Fibroblast of the aortic adventitia (primary cell): ENCODE measurements at regions not wholly inside any gene's neighbourhood (a gene's known extent, or its start where the extent isn't known, plus 50 kb on each side); places are given as distances from the start of the nearest gene placed in this dataset.
"Not testable (repeated sequence)": the region's sequence is repeated elsewhere in the genome, so short reads cannot be mapped to it uniquely, and the experiment has no call there.

Experiments
- DNase-seq: peaks from one replicate; pipeline ENCODE4 v3.0.0-alpha.2; 2010; ENCODE audit warnings: low read depth
- H3K4me3 ChIP-seq: 2 replicates; pipeline ENCODE4 v1.5.1; 2011; ENCODE audit warnings: low read depth, mild to moderate bottlenecking, control low read depth, low read length, moderate library complexity
- TF ChIP-seq, protein P1 (sequence below): IDR thresholded peaks from 2 replicates; pipeline ENCODE4 v1.5.1; 2011; ENCODE audit warnings: mild to moderate bottlenecking, low read length, control low read depth, inconsistent platforms; ENCODE audit not compliant: insufficient read depth

DNA sequence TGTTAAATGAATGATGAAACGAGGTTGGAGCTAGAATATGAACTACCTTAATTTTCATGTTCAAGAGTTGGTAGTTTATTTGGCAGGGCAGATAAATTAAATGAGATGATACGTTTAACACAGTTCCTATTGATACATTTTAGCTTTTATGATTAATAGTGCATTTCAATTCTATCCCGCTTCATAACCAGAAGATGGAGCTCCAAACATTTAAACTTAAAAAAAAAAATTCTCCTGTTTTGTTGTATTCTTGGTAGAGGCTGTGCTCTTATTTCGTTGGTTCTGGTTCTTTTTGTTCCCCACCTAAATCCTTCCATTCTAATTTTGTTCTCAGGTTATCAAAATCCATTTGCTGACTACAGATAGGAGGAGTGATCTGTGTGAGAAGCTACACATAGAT is 71.8 kb upstream of the PTPN13 start:
- H3K4me3 ChIP-seq, result no peak overlapping the region
- TF ChIP-seq, protein P1, sequence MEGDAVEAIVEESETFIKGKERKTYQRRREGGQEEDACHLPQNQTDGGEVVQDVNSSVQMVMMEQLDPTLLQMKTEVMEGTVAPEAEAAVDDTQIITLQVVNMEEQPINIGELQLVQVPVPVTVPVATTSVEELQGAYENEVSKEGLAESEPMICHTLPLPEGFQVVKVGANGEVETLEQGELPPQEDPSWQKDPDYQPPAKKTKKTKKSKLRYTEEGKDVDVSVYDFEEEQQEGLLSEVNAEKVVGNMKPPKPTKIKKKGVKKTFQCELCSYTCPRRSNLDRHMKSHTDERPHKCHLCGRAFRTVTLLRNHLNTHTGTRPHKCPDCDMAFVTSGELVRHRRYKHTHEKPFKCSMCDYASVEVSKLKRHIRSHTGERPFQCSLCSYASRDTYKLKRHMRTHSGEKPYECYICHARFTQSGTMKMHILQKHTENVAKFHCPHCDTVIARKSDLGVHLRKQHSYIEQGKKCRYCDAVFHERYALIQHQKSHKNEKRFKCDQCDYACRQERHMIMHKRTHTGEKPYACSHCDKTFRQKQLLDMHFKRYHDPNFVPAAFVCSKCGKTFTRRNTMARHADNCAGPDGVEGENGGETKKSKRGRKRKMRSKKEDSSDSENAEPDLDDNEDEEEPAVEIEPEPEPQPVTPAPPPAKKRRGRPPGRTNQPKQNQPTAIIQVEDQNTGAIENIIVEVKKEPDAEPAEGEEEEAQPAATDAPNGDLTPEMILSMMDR, result peak; percentile 42
- DNase-seq, result peak; percentile 39

GRCh38 chr4:86523333-86523732 is 70.8 kb upstream of the PTPN13 start:
- no peak for DNase-seq
- TF ChIP-seq, protein P1, result no peak
- no peak overlapping the region for H3K4me3 ChIP-seq

- DNase-seq, H3K4me3 ChIP-seq: not testable (repeated sequence)
Measured at GRCh38 chr4:86527713-86528112, 66.4 kb upstream of the PTPN13 start.

DNA sequence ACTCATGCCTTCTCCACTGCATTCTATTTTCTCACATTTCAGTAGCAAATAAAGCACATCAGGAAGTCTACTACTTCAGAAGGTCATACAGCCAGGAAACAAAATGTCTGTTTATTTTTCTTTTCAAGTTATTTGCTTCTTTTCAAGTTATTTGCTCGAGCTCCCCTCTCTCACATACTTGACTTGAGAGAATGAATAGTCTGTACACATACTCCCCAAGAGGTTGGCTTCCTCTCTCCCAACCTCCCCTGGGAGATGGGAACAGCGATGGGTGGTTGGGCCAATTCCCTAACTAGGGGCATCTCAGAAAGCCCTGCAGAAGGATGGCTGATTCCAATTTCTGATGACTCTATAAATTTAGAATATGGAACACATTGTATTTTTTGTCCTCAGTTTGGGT is 64.7 kb upstream of the PTPN13 start:
- TF ChIP-seq, protein P1, result no peak
- DNase-seq, result no peak
- H3K4me3 ChIP-seq, result no peak overlapping the region

GRCh38 chr4:86530183-86530582 is 63.9 kb upstream of the PTPN13 start:
- no peak overlapping the region for H3K4me3 ChIP-seq
- TF ChIP-seq, protein P1, result no peak
- no peak for DNase-seq

- no peak overlapping the region for H3K4me3 ChIP-seq
- DNase-seq, result no peak
- TF ChIP-seq, protein P1, result no peak
Measured at GRCh38 chr4:86531440-86531839, 62.7 kb upstream of the PTPN13 start.

DNA sequence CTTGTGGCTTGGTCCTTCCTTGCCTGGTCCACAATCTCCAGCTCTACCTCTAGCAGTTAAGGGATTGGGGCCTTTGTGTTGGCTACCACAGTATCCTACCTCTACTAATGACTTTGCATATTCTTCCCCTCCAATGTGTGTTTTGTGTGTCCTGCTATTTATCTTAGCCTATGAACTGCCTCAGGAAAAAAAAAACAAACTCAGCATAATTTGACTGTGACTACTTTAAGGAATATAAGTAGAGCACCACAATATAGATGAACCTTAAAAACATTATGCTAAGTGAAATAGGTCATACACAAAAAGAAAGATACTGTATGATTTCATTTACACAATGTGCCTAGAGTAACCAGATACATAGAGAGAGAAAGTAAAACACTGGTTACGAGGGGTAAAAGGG is 61.3 kb upstream of the PTPN13 start:
- TF ChIP-seq, protein P1, result no peak
- DNase-seq, result no peak
- no peak overlapping the region for H3K4me3 ChIP-seq
